ENCODE measurements at regions not wholly inside any gene's neighbourhood (a gene's known extent, or its start where the extent isn't known, plus 50 kb on each side); places are given as distances from the start of the nearest gene placed in this dataset.

GRCh38 chr9:134224127-134224526 is 59.8 kb upstream of the RNU6ATAC start:
- TF ChIP-seq CTCF (IDR thresholded peaks at IDR 0.05; ENCODE audit: low read depth, low read length, poor library complexity, severe bottlenecking) (no peak), EZH2phosphoT487 (IDR thresholded peaks at IDR 0.05; ENCODE audit: borderline replicate concordance, low read length) (no peak)

Data from DOHH2 (cell line).